ENCODE measurements at regions not wholly inside any gene's neighbourhood (a gene's known extent, or its start where the extent isn't known, plus 50 kb on each side); places are given as distances from the start of the nearest gene placed in this dataset.

- TF ChIP-seq CTCF (IDR thresholded peaks at IDR 0.05) (no peak), POLR2A (IDR thresholded peaks at IDR 0.05) (no peak)
Measured at GRCh38 chr6:170066679-170067078, 224.2 kb downstream of the DLL1 start.

Data from testis (tissue), 2 donors.